ENCODE measurements at regions not wholly inside any gene's neighbourhood (a gene's known extent, or its start where the extent isn't known, plus 50 kb on each side); places are given as distances from the start of the nearest gene placed in this dataset.

GRCh38 chr3:168425936-168426595 lies 330.3 kb upstream of the GOLIM4 start:
- TF ChIP-seq POLR2A (IDR thresholded peaks at IDR 0.05; ENCODE audit: low read depth, low read length): no peak
- no peak for TF ChIP-seq POLR2AphosphoS5 (IDR thresholded peaks at IDR 0.05; ENCODE audit: low read depth, low read length)
